ENCODE measurements at regions not wholly inside any gene's neighbourhood (a gene's known extent, or its start where the extent isn't known, plus 50 kb on each side); places are given as distances from the start of the nearest gene placed in this dataset.

- TF ChIP-seq EZH2 (IDR thresholded peaks at IDR 0.05) (no peak), POLR2AphosphoS5 (IDR thresholded peaks at IDR 0.05; ENCODE audit: borderline replicate concordance, low read depth, low read length) (no peak), FOXP2 (optimal IDR thresholded peaks at IDR 0.05; ENCODE audit: control extremely low read depth, extremely low read length, insufficient read depth) (no peak)
Observed at GRCh38 chr17:22505660-22506059, 813.3 kb downstream of the KCNJ18 start.
